GM23248 (cell line): ENCODE measurements at regions not wholly inside any gene's neighbourhood (a gene's known extent, or its start where the extent isn't known, plus 50 kb on each side); places are given as distances from the start of the nearest gene placed in this dataset.

Source experiments
- DNase-seq: peaks from one replicate; pipeline ENCODE4 v3.0.0-alpha.2; 2015
- H2AFZ ChIP-seq: fragments of 200-600 bp; sonication (generic); 2 replicates; pipeline ENCODE4 v1.6.1; 2016; ENCODE audit warnings: antibody characterized with exemption
- H3F3A ChIP-seq: fragments of 200-600 bp; sonication (generic); 2 replicates; pipeline ENCODE4 v1.6.1; 2016; ENCODE audit warnings: mild to moderate bottlenecking, antibody characterized with exemption, mixed run types; ENCODE audit not compliant: insufficient read depth
- H3K27ac ChIP-seq: fragments of 200-600 bp; sonication (generic); 2 replicates; pipeline ENCODE4 v1.5.1; 2016; ENCODE audit warnings: mild to moderate bottlenecking
- H3K27me3 ChIP-seq: fragments of 200-600 bp; sonication (generic); replicated peaks from 2 replicates; pipeline ENCODE4 v1.6.1; 2016; ENCODE audit warnings: mild to moderate bottlenecking; ENCODE audit not compliant: insufficient read depth
- H3K36me3 ChIP-seq: fragments of 200-600 bp; sonication (generic); 2 replicates; pipeline ENCODE4 v1.6.1; 2016; ENCODE audit warnings: low read depth, mild to moderate bottlenecking
- H3K4me1 ChIP-seq: fragments of 200-600 bp; sonication (generic); 2 replicates; pipeline ENCODE4 v1.6.1; 2016; ENCODE audit warnings: mild to moderate bottlenecking; ENCODE audit not compliant: insufficient read depth
- H3K4me2 ChIP-seq: fragments of 200-600 bp; sonication (generic); one replicate; pipeline ENCODE4 v1.6.1; 2016; ENCODE audit warnings: mild to moderate bottlenecking; ENCODE audit not compliant: unreplicated experiment
- H3K4me3 ChIP-seq: fragments of 200-600 bp; sonication (generic); 2 replicates; pipeline ENCODE4 v1.5.1; 2016; ENCODE audit warnings: mild to moderate bottlenecking
- H3K79me2 ChIP-seq: fragments of 200-600 bp; sonication (generic); 2 replicates; pipeline ENCODE4 v1.6.1; 2016; ENCODE audit warnings: mild to moderate bottlenecking; ENCODE audit not compliant: insufficient read depth
- H3K9ac ChIP-seq: fragments of 200-600 bp; sonication (generic); 2 replicates; pipeline ENCODE4 v1.6.1; 2016; ENCODE audit warnings: mild to moderate bottlenecking
- H3K9me2 ChIP-seq: fragments of 200-600 bp; sonication (generic); 2 replicates; pipeline ENCODE4 v1.6.1; 2016; ENCODE audit warnings: mixed run types, mild to moderate bottlenecking, moderate library complexity; ENCODE audit not compliant: insufficient read depth
- H3K9me3 ChIP-seq: fragments of 200-600 bp; sonication (generic); one replicate; pipeline ENCODE4 v1.6.1; 2017; ENCODE audit warnings: low read depth
- H4K20me1 ChIP-seq: fragments of 200-600 bp; sonication (generic); 2 replicates; pipeline ENCODE4 v1.6.0; 2016; ENCODE audit not compliant: insufficient read depth
- EZH2 ChIP-seq: fragments of 200-600 bp; sonication (generic); IDR thresholded peaks from 2 replicates; pipeline ENCODE4 v1.6.1; 2018; ENCODE audit warnings: antibody characterized with exemption, mild to moderate bottlenecking; ENCODE audit not compliant: insufficient read depth, poor library complexity, severe bottlenecking
- EZH2phosphoT487 ChIP-seq: fragments of 200-600 bp; sonication (generic); IDR thresholded peaks from 2 replicates; pipeline ENCODE4 v1.6.1; 2018; ENCODE audit warnings: antibody characterized with exemption, moderate library complexity, mild to moderate bottlenecking, low read depth; ENCODE audit not compliant: insufficient read depth
- WGBS, 2 experiments: methylation state at CpG; one replicate each; pipeline ENCODE4 v1.1.6; 2015 to 2017; ENCODE audit warnings: low lambda C conversion rate in 2 of 2, low coverage in 1 of 2; ENCODE audit errors: missing lambda C conversion rate in 2 of 2; 5-methylcytosine and 5-hydroxymethylcytosine counted together
- in situ Hi-C: fragments of 300-500 bp; cut with MboI; formaldehyde crosslinking; loops from 2 replicates; pipeline ENCODE4 v1.15.0; 2020

DNA sequence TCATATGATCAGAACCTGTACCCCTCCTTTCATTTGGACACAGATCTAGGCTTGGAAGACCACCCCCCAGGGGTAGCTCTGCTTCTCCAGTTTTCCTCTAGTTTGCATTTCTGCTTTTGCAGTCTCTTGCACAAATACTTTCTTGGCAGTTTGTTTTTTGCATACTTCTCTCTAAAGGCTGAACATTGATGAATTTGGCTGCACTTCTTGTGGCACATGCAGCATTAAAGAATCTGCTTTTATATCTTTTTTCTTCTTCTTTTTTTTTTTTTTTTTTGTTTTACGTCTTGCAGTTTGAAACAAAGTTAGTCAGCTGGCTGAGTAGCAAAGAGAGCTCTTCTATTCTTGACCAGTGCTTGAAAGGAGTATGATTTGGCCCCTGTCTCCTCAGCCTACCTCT, 273.0 kb downstream of the GLUD2 start:
- 0 to 7% methylated on average over 1 of the region's 1 CpG for WGBS, 2 experiments
- no peaks in the 10 kb centered on the region for H3K27me3 ChIP-seq
- in situ Hi-C loops = no loop called here

DNA sequence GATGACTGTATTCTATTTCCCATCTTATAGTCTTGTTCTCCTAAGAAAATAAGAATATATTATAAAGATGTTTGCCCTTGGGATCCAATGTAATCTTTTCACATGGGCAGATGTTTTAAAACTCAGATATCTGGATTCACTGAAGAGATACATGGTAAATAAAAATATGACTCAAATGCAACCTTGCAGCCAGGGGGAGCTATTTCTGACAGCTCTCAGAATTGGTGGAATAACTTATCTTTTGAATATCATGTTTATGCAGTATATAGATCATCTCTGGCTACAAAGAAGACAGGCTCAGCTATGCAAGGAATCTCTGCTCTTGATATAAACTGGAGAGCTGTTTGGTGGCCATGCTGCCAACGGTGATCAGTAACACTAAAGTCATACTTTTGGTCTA, 274.7 kb downstream of the GLUD2 start:
- no peak overlapping the region for H3K4me3 ChIP-seq
- H3K4me1 ChIP-seq = no peaks in the 10 kb centered on the region
- H4K20me1 ChIP-seq = no peaks in the 10 kb centered on the region
- no peaks in the 10 kb centered on the region for H3F3A ChIP-seq
- no peaks in the 10 kb centered on the region for H3K27me3 ChIP-seq
- in situ Hi-C loops = no loop called here
- TF ChIP-seq EZH2phosphoT487 = no peak
- no peak for TF ChIP-seq EZH2
- H3K9ac ChIP-seq = no peak overlapping the region
- peak; percentile 4 for DNase-seq
- no peaks in the 10 kb centered on the region for H3K9me2 ChIP-seq
- 0 to 11% methylated on average over 1 of the region's 1 CpG for WGBS, 2 experiments
- H3K36me3 ChIP-seq = no peaks in the 10 kb centered on the region
- no peaks in the 10 kb centered on the region for H3K79me2 ChIP-seq
- no peak overlapping the region for H3K27ac ChIP-seq
- no peaks in the 10 kb centered on the region for H3K9me3 ChIP-seq
- H2AFZ ChIP-seq = no peak overlapping the region
- H3K4me2 ChIP-seq = no peak overlapping the region

More for the DNA sequence above, 273.0 kb downstream of the GLUD2 start:
- no peak for TF ChIP-seq EZH2phosphoT487
- TF ChIP-seq EZH2 = no peak
- H3K9me2 ChIP-seq = no peaks in the 10 kb centered on the region
- no peak overlapping the region for H3K27ac ChIP-seq
- H2AFZ ChIP-seq = no peak overlapping the region
- no peaks in the 10 kb centered on the region for H3K79me2 ChIP-seq
- H3K9ac ChIP-seq = no peak overlapping the region
- H3K4me3 ChIP-seq = no peak overlapping the region
- no peaks in the 10 kb centered on the region for H4K20me1 ChIP-seq
- no peaks in the 10 kb centered on the region for H3F3A ChIP-seq
- H3K36me3 ChIP-seq = no peaks in the 10 kb centered on the region
- H3K4me2 ChIP-seq = no peak overlapping the region
- DNase-seq = no peak
- H3K9me3 ChIP-seq = no peaks in the 10 kb centered on the region
- no peaks in the 10 kb centered on the region for H3K4me1 ChIP-seq

DNA sequence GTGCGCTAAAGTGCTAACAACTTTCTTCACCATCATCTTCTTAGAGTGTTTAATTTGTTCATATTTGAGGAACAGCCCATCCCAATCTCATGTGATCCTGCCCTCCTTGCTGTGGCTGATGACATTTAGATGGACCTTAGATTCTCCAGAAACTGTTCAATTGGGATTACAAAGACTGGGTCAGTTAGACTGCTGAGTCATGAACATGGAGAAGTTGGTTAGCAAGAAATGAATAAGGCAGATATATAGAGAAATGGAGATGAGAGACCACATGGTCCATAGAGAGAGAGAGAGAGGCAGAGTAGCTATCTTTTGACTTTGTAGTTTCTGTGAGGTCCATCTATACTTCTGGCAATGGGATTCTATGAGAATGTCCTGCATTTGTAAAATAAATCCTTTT, 275.9 kb downstream of the GLUD2 start:
- no peak for DNase-seq
- Histone ChIP-seq H3K27ac (no peak overlapping the region), H3K4me2 (no peak overlapping the region), H2AFZ (no peak overlapping the region), H4K20me1 (no peaks in the 10 kb centered on the region), H3K9me3 (no peaks in the 10 kb centered on the region), H3K27me3 (no peaks in the 10 kb centered on the region), H3K79me2 (no peaks in the 10 kb centered on the region), H3K9me2 (no peaks in the 10 kb centered on the region), H3K4me3 (no peak overlapping the region), H3F3A (no peaks in the 10 kb centered on the region), H3K9ac (no peak overlapping the region), H3K36me3 (no peaks in the 10 kb centered on the region), H3K4me1 (no peaks in the 10 kb centered on the region)
- TF ChIP-seq EZH2phosphoT487 = no peak
- no peak for TF ChIP-seq EZH2
- in situ Hi-C loops = no loop called here
- WGBS, 2 experiments = 80 to 82% methylated on average over 1 of the region's 1 CpG

DNA sequence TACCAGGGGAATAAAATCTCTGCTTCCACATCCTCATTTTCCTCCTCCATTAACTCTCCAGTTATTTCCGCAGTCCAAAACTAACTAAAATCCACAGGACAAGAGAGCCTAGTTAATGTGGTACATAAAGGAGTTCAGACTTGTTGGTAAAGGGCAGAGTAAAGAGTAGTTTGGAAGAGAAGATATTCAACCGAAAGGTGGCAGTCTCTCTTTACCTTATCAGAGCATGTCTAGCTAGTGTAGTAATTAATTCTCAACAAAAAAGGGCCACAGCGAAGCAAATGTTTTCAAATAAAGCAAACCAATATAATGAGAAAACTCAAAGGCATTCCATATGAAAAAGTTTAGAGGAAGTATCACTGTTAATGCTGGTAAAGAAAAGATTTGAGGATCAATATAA, 286.5 kb downstream of the GLUD2 start:
- no peaks in the 10 kb centered on the region for H3K27me3 ChIP-seq
- no peaks in the 10 kb centered on the region for H3K9me2 ChIP-seq
- in situ Hi-C loops = no loop called here
- 47 to 59% methylated on average over 3 of the region's 3 CpGs for WGBS, 2 experiments
- DNase-seq = no peak
- H3K9me3 ChIP-seq = no peaks in the 10 kb centered on the region
- no peak overlapping the region for H3K27ac ChIP-seq
- no peaks in the 10 kb centered on the region for H3K36me3 ChIP-seq
- H3K4me1 ChIP-seq = no peaks in the 10 kb centered on the region
- H3K9ac ChIP-seq = no peak overlapping the region
- no peak overlapping the region for H3K4me3 ChIP-seq
- no peak overlapping the region for H3K4me2 ChIP-seq
- H3K79me2 ChIP-seq = no peaks in the 10 kb centered on the region
- H3F3A ChIP-seq = no peaks in the 10 kb centered on the region
- no peak for TF ChIP-seq EZH2phosphoT487
- no peak for TF ChIP-seq EZH2
- no peaks in the 10 kb centered on the region for H4K20me1 ChIP-seq
- H2AFZ ChIP-seq = no peak overlapping the region

DNA sequence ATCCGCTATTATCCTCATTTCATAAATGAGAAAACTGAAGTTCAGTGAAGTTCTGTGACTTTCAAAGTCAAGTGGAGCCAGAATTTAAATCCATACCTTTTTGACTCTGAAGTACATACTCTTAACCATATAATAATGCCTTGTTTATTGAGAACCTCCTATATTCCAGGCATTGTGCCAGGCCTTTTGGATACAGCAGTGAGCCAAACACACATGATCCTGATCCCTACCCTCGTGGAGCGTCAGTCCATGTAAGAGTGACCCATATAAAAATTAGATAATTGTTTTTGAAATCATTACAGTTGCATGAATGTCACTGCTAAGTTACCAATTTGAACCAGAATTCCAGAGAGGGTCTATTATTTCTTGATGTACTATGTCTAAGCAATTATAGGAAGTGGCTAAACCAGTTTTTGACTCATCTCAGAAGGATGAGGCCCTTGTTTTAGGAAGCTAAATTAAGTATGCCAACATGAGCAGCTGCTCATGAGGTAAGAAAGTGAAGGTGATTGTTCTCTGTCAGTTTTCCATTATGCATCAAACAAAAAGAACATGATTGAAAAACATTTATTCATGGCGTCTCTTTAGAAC, 289.5 kb downstream of the GLUD2 start:
- H2AFZ ChIP-seq = no peak overlapping the region
- H3K4me2 ChIP-seq = no peak overlapping the region
- WGBS, 2 experiments = 44% methylated on average over 4 of the region's 4 CpGs
- H3K4me1 ChIP-seq = no peaks in the 10 kb centered on the region
- H3K36me3 ChIP-seq = no peaks in the 10 kb centered on the region
- H3K27me3 ChIP-seq = no peaks in the 10 kb centered on the region
- H4K20me1 ChIP-seq = no peaks in the 10 kb centered on the region
- H3K4me3 ChIP-seq = no peak overlapping the region
- in situ Hi-C loops = no loop called here
- no peaks in the 10 kb centered on the region for H3F3A ChIP-seq
- no peaks in the 10 kb centered on the region for H3K9me2 ChIP-seq
- H3K79me2 ChIP-seq = no peaks in the 10 kb centered on the region
- no peak for DNase-seq
- TF ChIP-seq EZH2phosphoT487 (no peak), EZH2 (no peak)
- no peak overlapping the region for H3K9ac ChIP-seq
- no peaks in the 10 kb centered on the region for H3K9me3 ChIP-seq
- H3K27ac ChIP-seq = no peak overlapping the region
